B cell (primary cell): ENCODE measurements at regions not wholly inside any gene's neighbourhood (a gene's known extent, or its start where the extent isn't known, plus 50 kb on each side); places are given as distances from the start of the nearest gene placed in this dataset.

Source experiments
- ATAC-seq: fragments of 200-7000 bp; cut with Tn5 transposase; one replicate; pipeline ENCODE4 v1.10.0; 2021; ENCODE audit warnings: low read depth, mild to moderate bottlenecking, moderate number of reproducible peaks, moderate library complexity
- CTCF ChIA-PET: fragments of 350-600 bp; sonication (Branson Sonifier 250); formaldehyde crosslinking; loops from one replicate; lab custom pipeline; 2021; ENCODE audit warnings: antibody characterized with exemption, inconsistent platforms; lab: Charles Lee
- POLR2A ChIA-PET: fragments of 350-600 bp; sonication (Branson Sonifier 250); formaldehyde crosslinking; loops from one replicate; lab custom pipeline; 2021; ENCODE audit warnings: antibody characterized with exemption; lab: Charles Lee
- DNase-seq: peaks from one replicate; pipeline ENCODE4 v3.0.0; 2013
- H2AFZ ChIP-seq: 2 replicates; pipeline ENCODE4 v1.6.1; 2012; ENCODE audit warnings: mild to moderate bottlenecking, low read depth, low read length; ENCODE audit not compliant: insufficient read depth, poor library complexity, severe bottlenecking
- H3K27ac ChIP-seq, 2 donors: 1 replicate in 1 of 2; 2 replicates in 1 of 2; pipeline ENCODE4 v1.5.1; 2012 to 2013; ENCODE audit warnings: low read length in 2 of 2, mild to moderate bottlenecking in 2 of 2, moderate library complexity in 1 of 2
- H3K27me3 ChIP-seq, 4 experiments: fragments of 200-600 bp in 1 of 4; sonication (generic) in 1 of 4; replicated peaks in 1 of 4; 1 replicate in 2 of 4; 2 replicates in 2 of 4; pipeline versions ENCODE4 v1.6.1 to v1.7.0; 2013 to 2016; ENCODE audit warnings: low read length in 3 of 4, mild to moderate bottlenecking in 2 of 4, mixed read lengths in 1 of 4, moderate library complexity in 1 of 4; ENCODE audit not compliant: insufficient read depth in 4 of 4, control insufficient read depth in 3 of 4; ENCODE audit errors: control extremely low read depth in 1 of 4
- H3K36me3 ChIP-seq, 2 experiments: replicated peaks in 1 of 2; 1 replicate in 1 of 2; 2 replicates in 1 of 2; pipeline versions ENCODE4 v1.6.1 to v1.7.1; 2013; ENCODE audit warnings: low read length in 1 of 2; ENCODE audit not compliant: insufficient read depth in 2 of 2, control insufficient read depth in 1 of 2; ENCODE audit errors: control extremely low read depth in 1 of 2, extremely low read depth in 1 of 2
- H3K4me1 ChIP-seq, 2 donors: fragments of 200-600 bp in 1 of 2; sonication (generic) in 1 of 2; 1 replicate in 1 of 2; 2 replicates in 1 of 2; pipeline versions ENCODE4 v1.5.1 to v1.6.1; 2013 to 2017; ENCODE audit warnings: low read length in 2 of 2; ENCODE audit not compliant: control insufficient read depth in 2 of 2, insufficient read depth in 2 of 2
- H3K4me2 ChIP-seq: replicated peaks from 2 replicates; pipeline ENCODE3; 2012; ENCODE audit warnings: mild to moderate bottlenecking, low read depth, low read length; ENCODE audit not compliant: poor library complexity, severe bottlenecking
- H3K4me3 ChIP-seq, 5 experiments: fragments of 200-600 bp in 1 of 5; sonication (generic) in 1 of 5; 1 replicate in 3 of 5; 2 replicates in 2 of 5; pipeline versions ENCODE4 v1.5.1 to v1.7.0; 2011 to 2016; ENCODE audit warnings: low read length in 4 of 5, mild to moderate bottlenecking in 4 of 5, low read depth in 2 of 5, control low read depth in 1 of 5, moderate library complexity in 1 of 5; ENCODE audit not compliant: insufficient read depth in 1 of 5; ENCODE audit errors: control extremely low read depth in 1 of 5, extremely low read depth in 1 of 5
- H3K79me2 ChIP-seq: fragments of 200-600 bp; sonication (generic); one replicate; pipeline ENCODE4 v1.6.0; 2016; ENCODE audit warnings: low read length; ENCODE audit not compliant: control insufficient read depth, insufficient read depth
- H3K9ac ChIP-seq: fragments of 200-600 bp; sonication (generic); 2 replicates; pipeline ENCODE4 v1.6.1; 2017; ENCODE audit warnings: mild to moderate bottlenecking, low read length, moderate library complexity
- H3K9me3 ChIP-seq, 3 donors: one replicate each; pipeline versions ENCODE4 v1.6.1 to v1.7.1; 2013; ENCODE audit warnings: low read length in 2 of 3; ENCODE audit not compliant: control insufficient read depth in 2 of 3, insufficient read depth in 1 of 3; ENCODE audit errors: control extremely low read depth in 1 of 3
- H4K20me1 ChIP-seq: 2 replicates; pipeline ENCODE4 v1.6.0; 2012; ENCODE audit warnings: mild to moderate bottlenecking, low read length; ENCODE audit not compliant: insufficient read depth, control insufficient read depth, poor library complexity, severe bottlenecking
- H3K27ac Mint-ChIP-seq: one replicate; pipeline ENCODE4 v1.8.0; 2021; ENCODE audit warnings: mixed read lengths
- H3K27me3 Mint-ChIP-seq: one replicate; pipeline ENCODE4 v1.8.0; 2021; ENCODE audit warnings: mixed read lengths
- H3K4me1 Mint-ChIP-seq: one replicate; pipeline ENCODE4 v1.8.0; 2021; ENCODE audit warnings: mixed read lengths
- H3K4me3 Mint-ChIP-seq: one replicate; pipeline ENCODE4 v1.8.0; 2021; ENCODE audit warnings: mixed read lengths
- H3K9me3 Mint-ChIP-seq: one replicate; pipeline ENCODE4 v1.8.0; 2022; ENCODE audit warnings: mixed read lengths; ENCODE audit not compliant: insufficient read depth
- EZH2 ChIP-seq: IDR thresholded peaks from 2 replicates; pipeline ENCODE4 v1.6.1; 2012; ENCODE audit warnings: borderline replicate concordance, low read depth, mild to moderate bottlenecking, moderate library complexity, low read length; ENCODE audit not compliant: insufficient read depth, poor library complexity, severe bottlenecking
- WGBS: methylation state at CpG from one replicate; pipeline ENCODE4 v1.1.5; 2013; ENCODE audit warnings: missing lambda C conversion rate; ENCODE audit not compliant: insufficient coverage; 5-methylcytosine and 5-hydroxymethylcytosine counted together
- intact Hi-C: fragments of 100-400 bp; cut with micrococcal nuclease; formaldehyde crosslinking; loops from one replicate; pipeline ENCODE4 v1.10.0; 2022
- TF ChIP-seq, protein P1 (sequence below): fragments of 200-600 bp; IDR thresholded peaks from one replicate; pipeline ENCODE4 v1.8.0; 2022; ENCODE audit warnings: antibody characterized with exemption, mild to moderate bottlenecking

DNA sequence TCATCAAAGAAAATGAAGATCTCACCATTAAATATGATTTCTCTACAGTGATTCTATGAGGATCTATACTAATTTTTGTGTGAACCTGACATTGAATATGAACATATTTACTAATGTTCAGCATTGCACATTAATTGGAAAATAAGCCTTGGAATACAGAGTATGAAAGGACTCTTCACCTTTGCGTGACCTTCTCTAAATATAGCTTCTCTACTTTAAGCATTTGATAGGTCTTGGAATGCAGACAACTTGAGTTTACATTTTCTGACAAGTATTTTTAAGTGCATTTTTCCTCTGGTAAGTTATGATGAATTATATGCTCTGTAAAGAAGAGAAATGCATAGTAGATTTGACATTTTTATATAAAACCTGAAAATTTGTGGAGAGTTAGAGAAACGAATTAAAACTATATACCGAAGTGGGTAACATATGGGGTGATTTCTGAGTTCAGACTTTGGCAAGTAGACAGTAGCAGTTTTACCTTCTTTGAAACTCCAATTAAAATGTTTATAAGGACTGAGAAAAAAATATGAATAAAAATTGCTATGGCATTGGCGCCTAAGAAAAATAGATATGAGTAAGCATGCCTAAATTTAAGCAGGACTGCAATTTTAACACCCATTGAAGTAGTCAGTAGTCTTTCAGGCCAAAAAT lies 371.9 kb downstream of the GABRG1 start:
- WGBS: 100% methylated on average over 1 of the region's 4 CpGs
- DNase-seq (no peak), ATAC-seq (no peak)
- Histone ChIP-seq H3K79me2 (no peaks in the 10 kb centered on the region), H3K27ac (no peak overlapping the region), H3K27me3 (no peaks in the 10 kb centered on the region), H3K9me3 (no peaks in the 10 kb centered on the region), H4K20me1 (no peaks in the 10 kb centered on the region), H3K4me3 (no peak overlapping the region), H3K36me3 (no peaks in the 10 kb centered on the region), H2AFZ (no peak overlapping the region), H3K4me1 (no peaks in the 10 kb centered on the region), H3K9ac (no peak overlapping the region), H3K4me2 (no peak overlapping the region)
- Mint-ChIP-seq H3K4me3 (no peak overlapping the region), H3K4me1 (no peaks in the 10 kb centered on the region), H3K9me3 (peaks cover 7% of the 10 kb centered on the region), H3K27ac (no peak overlapping the region), H3K27me3 (no peaks in the 10 kb centered on the region)
- TF ChIP-seq, protein P1, sequence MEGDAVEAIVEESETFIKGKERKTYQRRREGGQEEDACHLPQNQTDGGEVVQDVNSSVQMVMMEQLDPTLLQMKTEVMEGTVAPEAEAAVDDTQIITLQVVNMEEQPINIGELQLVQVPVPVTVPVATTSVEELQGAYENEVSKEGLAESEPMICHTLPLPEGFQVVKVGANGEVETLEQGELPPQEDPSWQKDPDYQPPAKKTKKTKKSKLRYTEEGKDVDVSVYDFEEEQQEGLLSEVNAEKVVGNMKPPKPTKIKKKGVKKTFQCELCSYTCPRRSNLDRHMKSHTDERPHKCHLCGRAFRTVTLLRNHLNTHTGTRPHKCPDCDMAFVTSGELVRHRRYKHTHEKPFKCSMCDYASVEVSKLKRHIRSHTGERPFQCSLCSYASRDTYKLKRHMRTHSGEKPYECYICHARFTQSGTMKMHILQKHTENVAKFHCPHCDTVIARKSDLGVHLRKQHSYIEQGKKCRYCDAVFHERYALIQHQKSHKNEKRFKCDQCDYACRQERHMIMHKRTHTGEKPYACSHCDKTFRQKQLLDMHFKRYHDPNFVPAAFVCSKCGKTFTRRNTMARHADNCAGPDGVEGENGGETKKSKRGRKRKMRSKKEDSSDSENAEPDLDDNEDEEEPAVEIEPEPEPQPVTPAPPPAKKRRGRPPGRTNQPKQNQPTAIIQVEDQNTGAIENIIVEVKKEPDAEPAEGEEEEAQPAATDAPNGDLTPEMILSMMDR: no peak
- CTCF ChIA-PET: no interaction called here
- POLR2A ChIA-PET: no interaction called here
- intact Hi-C loops: no loop called here

DNA sequence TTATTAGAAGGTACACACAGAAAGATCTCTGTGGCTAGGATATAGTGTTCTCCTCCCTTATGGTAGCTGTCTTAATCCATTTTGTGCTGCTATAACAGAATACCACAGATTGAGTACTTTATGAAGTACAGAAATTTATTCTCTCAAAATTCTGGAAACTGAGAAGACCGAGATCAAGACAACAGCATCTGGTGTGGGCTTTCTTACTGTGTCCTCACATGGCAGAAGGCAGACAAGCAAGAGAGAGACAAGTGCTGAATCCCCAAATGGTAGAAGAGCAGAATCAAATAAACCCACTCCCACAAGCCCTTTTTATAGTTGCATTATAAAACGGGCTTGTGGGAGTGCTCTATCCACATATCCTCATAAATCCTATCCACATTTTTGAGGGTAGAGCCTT lies 373.1 kb downstream of the GABRG1 start:
- Mint-ChIP-seq H3K4me3 (no peak overlapping the region), H3K27ac (no peak overlapping the region), H3K9me3 (peaks cover 7% of the 10 kb centered on the region), H3K4me1 (no peaks in the 10 kb centered on the region), H3K27me3 (no peaks in the 10 kb centered on the region)
- Histone ChIP-seq H3K9me3 (no peaks in the 10 kb centered on the region), H3K27ac (no peak overlapping the region), H4K20me1 (no peaks in the 10 kb centered on the region), H2AFZ (no peak overlapping the region), H3K79me2 (no peaks in the 10 kb centered on the region), H3K9ac (no peak overlapping the region), H3K27me3 (no peaks in the 10 kb centered on the region), H3K36me3 (no peaks in the 10 kb centered on the region), H3K4me1 (no peaks in the 10 kb centered on the region), H3K4me2 (no peak overlapping the region), H3K4me3 (no peak overlapping the region)
- intact Hi-C loops: no loop called here
- DNase-seq (no peak), ATAC-seq (no peak)
- ChIA-PET CTCF (no interaction called here), POLR2A (no interaction called here)
- no CpG with 5 or more reads among the region's 2 CpGs for WGBS
- TF ChIP-seq, protein P1: no peak
- no peak for TF ChIP-seq EZH2
